Kidney glomerular epithelial cell (primary cell): ENCODE measurements at regions not wholly inside any gene's neighbourhood (a gene's known extent, or its start where the extent isn't known, plus 50 kb on each side); places are given as distances from the start of the nearest gene placed in this dataset.
A peak's percentile ranks its signal among the peaks of the same experiment; 100 is the strongest.
"Not testable (repeated sequence)": the region's sequence is repeated elsewhere in the genome, so short reads cannot be mapped to it uniquely, and the experiment has no call there.

Source experiments
- DNase-seq: peaks from one replicate; lab custom pipeline; 2025; lab: John Stamatoyannopoulos, UW

DNA sequence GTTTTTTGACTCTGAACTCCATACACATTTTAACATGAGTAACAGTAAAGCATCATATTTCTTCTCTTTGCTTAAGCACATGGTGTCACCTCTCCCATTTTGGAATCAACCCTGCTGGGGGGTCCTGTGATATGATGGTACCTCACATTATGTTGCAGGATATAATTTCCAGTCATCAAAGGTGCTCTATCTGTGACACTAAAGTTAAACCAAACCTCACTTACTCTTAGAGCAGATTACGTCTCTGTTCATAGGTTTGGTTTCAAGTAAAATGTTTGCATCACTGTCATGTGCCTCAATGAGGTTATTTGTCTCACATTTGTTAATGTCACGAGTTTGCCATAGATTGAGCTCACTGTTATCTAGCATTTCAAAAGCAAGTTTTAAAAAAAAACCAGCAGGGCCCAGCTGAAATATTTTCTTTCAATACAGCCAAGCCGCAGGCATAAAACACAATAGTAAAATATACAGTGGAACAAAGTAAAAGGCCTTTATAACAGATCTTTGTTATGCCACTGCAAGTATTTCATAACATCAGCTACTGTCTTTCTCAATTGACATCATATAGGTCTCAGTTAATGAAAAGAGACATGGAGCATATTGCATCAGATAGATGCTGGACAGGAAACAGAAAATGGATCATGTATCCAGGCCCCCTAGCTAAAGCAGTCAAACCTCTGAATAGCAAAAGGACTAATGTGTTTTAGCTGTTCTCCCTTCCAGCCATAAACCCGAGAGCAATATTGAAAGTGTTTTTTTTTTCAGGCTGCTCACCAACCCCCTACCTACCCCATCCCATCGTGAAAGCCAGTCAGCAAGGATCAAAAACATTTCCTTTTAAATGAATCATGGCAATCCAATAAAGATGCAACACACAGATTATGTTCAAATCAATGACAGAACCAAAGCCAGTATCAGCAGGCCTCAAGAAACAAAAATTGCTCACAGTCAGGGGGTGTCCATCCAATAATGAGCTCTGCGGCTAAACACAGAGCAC lies 182.1 kb upstream of the ITGA1 start:
- DNase-seq, result no peak

DNA sequence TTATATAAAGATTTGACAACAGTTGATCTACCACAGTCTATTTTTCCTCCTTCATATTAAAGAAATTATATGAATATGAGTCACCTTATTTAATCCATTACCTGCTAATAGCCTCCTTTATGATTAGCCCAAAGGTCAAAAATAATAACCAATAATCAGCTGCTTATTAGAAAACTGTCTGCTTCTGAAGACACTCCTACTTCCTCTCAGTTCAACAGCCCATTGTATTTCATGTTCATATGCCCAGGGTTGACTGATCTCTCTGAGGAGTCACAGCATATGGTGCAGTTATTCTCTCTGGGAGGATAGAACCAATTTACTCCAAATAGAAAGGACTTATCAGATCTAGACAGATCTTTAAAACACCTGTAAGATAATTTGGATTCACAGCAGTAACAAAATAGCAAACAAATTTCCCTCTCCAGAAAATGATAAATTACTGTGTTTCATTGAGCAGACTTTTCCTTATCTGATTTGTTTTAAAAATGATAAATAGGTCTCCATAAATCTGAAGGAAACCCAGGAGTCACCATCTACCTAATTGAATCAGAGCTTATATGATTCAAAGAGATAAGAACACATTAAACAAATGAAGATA lies 180.4 kb upstream of the ITGA1 start:
- no peak for DNase-seq

DNA sequence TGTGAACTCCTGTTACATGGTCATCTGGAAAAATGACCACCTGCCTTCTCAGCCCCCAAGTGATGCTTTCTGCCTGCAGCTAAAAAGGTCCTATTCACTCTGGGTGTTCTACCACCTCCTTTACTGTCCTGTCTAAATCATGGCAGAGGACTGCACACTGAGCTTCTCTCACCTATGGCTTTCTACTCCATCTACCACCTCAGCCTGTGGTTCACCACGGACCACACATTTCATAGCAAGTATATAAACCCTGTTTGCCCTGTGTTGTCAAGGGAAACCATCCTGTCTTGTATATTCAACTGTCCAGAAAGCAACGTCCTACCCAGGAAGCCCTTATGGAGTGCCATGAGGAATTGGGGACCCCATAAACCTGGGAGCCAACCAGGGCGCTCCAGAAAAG lies 167.4 kb upstream of the ITGA1 start:
- DNase-seq, result no peak

DNA sequence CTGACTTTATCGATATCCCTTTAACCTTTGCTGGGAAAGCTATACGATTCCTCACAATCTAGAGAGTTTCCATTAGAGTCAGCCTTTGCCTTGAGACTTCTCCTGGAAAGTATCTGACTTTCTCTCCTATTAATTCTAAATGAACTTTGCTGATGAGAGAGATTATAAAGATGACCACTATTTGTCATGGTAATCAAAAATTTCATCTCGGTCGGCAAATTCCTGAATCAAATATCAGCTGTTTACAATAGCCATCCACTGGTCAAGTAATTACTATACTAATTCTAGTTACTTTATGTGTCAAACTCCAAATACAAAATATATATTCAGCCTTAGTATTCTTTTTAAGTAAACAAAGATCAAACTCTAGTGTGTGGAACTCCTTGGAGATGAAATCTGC lies 164.4 kb upstream of the ITGA1 start:
- no peak for DNase-seq

DNA sequence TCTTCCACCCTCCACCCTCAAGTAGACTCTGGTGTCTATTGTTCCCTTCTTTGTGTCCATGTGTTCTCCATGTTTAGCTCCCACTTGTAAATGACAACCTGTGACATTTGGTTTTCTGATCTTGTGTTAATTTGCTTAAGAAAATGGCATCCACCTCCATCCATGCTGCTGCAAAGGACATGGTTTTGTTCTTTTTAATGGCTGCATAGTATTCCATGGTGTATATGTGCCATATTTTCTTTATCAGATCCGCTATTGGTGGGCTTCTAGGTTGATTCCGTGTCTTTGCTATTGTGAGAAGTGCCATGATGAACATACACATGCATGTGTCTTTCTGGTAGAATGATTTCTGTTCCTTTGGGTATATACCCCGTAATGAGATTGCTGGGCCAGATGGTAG lies 163.4 kb upstream of the ITGA1 start:
- no peak for DNase-seq

DNA sequence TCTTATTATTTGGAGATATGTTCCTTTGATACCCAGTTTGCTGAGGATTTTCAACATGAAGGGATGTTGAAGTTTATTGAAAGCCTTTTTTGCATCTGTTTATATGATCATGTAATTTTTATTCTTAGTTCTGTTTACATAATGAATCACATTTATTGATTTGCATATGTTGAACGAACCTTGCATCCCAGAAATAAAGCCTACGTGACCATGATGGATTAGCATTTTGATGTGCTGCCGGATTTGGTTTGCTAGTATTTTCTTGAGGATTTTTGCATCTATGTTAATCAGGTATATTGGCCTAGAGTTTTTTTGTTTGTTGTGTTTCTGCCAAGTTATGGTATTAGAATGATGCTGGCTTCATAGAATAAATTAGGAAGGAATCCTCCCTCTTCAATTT lies 161.4 kb upstream of the ITGA1 start:
- no peak for DNase-seq

DNA sequence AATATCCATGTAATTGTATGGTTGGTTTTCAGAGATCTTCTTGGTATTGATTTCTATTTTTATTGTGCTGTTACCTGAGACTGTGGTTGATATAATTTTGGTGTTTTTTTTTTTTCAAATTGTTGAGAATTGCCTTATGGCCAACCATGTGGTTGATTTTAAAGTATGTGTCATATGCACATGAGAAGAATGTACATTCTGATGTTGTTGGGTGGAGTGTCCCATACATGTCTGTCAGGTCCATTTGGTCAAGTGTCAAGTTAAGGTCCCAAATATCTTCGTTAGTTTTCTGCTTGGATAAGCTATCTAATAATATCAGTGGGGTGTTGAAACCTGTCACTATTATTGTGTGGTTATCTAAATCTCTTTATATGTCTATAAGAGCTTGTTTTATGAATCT lies 160.0 kb upstream of the ITGA1 start:
- DNase-seq, result no peak

DNA sequence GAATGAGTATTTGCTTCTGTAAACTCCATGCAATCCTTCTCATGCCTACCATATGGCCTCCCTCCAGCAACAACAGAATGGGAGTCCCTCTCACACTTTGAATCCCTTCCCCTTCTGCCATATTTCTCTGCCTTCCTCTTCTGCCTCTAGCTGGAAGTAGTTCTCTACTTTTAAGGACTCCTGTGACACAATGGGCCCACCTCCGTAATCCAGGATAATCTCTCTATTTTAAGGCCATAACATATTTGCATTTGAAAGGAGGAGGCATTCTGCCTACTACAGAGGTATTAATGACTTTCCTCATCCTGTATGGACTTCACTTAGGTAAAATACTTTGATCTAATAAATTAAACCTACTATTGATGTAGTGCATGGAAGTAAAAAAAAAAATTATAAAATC lies 155.4 kb upstream of the ITGA1 start:
- DNase-seq, result no peak

DNA sequence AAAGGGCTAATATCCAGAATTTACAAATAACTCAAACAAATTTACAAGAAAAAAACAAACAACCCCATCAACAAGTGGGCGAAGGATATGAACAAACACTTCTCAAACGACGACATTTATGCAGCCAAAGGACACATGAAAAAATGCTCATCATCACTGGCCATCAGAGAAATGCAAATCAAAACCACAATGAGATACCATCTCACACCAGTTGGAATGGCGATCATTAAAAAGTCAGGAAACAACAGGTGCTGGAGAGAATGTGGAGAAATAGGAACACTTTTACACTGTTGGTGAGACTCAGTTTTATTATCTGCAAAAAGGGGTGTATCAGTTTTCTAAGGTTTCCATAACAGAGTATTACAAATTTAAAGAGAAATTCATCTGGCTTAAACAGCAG lies 153.5 kb upstream of the ITGA1 start:
- not testable (repeated sequence) for DNase-seq

DNA sequence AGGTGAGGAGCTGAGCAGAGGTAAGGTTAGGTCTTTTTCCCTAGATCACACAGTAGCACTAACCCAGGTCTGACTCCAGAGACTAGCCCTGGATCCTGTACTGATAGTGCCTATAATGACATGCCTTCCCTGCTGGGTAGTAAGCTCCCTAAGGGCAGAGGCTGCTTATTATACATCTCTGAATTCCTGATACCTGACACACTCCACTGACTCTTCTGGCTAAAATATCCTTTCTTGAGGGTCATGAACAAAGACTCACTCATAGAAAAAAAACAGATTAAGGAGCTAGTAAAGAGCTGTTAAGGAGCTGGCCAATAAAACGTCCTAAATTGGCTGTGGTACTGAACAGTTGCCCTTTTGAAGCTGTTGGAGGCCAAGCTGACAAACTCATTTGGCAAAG lies 149.0 kb upstream of the ITGA1 start:
- DNase-seq, result no peak

DNA sequence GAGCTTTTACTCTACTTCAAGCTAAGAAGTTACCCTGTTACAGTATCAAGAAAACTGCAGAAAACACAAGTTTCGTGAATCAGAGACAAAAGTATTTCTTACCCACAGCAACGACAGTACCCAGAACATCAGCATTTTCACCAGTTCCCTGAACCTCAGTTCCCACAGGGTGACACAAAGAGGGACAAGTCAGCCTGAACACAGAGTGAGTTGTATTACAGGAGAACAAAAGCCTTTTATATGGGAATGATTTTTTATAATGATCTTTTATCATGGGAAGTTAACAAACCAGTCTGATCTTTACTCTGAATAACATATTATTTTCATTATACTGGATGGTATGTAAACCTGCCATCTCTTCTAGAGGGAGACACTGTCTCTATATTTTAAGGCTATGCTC lies 139.0 kb upstream of the ITGA1 start:
- DNase-seq, result no peak

DNA sequence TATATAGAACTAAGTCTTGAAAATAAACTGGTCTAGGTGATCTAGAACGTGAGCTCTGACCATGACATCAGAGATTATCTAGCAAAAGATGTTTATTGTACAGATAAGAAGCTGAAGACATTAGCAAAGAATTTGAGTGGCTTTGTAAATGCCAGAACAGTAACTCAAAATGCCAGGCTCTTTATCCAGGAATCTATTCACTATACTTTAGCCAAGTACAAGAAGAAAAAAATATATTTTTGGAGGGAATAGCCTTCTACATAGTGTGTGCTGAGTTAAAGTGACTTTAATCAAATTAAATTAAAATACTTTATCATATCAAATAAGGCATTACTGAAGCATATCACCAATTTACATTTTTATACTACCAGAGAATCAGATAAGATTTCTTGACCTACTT lies 132.6 kb upstream of the ITGA1 start:
- no peak for DNase-seq

DNA sequence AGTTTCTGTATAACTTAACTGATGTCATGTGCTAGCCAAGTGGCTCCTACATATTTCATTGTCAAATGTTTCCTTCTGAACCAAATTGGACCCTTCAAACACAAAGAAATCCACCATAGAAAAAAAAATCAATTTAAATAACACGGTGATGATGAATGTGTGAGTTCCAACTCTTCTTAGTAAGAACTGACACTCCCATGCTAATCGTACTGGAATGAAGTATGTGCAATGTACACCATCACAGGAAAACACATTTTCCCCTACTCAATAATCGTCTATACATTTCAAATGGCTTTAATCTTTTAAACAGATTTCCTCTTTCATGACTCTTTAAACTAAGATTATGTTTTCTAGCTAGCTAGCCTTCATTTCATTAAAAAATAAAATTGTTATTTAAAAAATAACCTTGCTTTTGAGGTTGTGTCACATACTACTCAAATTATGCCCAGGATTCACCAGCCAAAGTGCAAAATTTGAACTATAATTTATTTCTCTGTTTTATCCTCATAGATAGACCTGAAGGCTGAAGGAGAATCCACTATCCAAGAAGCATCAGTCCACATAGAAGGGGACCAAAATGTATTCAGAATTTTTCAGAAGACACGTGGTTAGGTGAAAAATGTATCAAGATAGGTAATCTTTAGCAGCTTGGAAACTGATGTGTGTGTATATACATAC lies 131.0 kb upstream of the ITGA1 start:
- no peak for DNase-seq

DNA sequence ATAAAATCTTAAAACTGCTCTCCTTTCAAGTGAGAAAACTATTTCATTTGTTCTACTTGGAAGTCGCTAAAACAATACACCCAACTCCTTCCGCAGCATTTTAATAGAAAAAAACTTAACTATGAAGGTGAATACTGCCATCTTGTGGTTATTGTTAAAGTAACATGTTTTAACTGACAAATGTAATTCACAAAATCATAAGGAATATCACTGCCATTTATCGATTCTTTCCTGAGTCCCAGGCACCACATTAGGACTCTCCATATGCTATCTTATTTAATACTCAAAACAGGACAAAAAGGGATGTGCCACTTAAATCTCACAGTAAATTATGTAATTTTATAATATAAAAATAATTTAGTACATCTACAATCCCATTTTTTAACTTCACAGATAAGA lies 130.5 kb upstream of the ITGA1 start:
- DNase-seq, result peak; percentile 56

DNA sequence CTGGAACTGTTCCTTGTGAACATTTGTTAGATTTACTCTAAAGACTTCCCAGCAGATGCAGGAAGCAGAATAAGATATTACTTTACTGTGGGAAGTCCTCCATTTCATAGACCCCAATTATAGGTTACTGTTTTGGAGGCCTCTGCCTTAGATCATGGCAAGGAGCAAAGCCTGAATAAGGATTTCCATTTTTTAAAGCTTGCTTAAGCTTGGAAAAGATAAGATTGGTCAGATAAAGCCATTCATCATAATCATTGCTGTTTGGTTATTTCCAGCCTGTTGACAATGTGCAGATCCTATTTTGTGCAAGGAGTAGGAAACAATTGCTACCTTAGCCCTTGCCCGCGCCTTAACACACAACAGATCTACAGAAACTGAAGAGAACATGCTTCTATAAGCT lies 129.5 kb upstream of the ITGA1 start:
- DNase-seq, result no peak

DNA sequence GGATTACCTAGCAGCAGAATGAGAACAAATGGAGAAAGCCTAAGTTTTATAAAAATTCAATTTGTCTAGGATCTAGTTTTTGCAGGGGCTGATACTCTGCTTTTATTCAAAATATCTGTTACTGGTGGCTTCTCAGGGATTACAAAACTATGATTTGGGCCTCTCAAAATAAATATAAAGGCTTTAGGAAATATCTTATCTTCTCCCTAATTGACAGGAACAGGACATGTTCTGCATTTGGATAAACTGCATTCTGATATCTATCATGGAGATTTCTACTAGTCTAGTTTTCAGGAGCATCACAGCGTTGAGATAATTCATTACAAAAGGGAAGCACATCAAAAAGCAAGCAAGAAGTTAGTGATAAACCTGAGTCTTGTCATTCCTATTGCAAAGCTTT lies 127.1 kb upstream of the ITGA1 start:
- no peak for DNase-seq

DNA sequence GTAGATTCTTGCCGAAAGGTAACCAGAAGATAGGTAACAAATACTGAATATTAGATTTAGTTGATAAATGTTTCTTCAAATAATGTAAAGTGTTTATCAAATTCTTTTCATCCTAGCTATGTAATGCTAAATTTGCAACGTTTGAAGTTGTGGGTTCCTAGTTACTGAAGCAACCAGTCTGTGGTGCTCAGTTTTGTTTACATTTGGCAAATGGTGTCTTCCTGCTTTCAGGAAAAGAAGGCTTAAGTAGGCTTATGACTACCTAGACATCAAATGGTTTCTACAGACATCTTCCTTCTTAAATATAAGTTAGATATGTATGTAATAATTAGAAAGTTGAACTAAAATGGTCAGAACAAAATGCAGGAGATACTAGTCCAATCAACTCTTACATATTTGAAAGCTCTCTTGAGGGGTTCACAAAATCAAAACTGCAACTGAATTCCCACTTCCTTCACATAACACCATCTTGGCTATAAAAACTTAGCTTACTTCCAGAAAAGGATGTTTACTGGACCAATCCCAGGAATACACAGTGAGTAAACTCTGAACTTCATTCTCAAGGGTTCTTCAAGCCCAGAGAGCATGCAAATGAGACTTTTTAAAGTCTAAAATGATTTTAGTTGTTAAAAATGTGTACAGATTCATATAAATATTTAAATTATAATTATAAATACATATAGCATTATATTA lies 125.7 kb upstream of the ITGA1 start:
- no peak for DNase-seq

DNA sequence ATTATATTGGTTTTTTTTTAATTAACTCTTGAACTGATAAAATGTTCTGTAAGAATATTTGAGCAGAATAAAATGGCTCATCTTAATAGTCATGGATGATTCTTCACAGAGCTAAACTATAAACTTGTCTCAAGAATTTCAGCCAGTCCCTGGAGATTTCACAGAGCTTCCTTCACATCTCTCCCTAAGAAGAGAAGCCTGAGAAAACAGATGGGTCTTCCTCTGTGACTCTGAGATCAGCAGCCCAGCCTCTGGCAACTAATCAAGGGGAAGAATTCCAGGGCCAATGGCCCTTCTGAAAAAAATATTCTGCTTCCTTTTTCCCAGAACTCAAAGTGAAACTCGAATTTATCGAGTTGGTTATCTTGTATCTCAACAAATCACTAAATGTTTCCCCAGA lies 122.2 kb upstream of the ITGA1 start:
- no peak for DNase-seq

DNA sequence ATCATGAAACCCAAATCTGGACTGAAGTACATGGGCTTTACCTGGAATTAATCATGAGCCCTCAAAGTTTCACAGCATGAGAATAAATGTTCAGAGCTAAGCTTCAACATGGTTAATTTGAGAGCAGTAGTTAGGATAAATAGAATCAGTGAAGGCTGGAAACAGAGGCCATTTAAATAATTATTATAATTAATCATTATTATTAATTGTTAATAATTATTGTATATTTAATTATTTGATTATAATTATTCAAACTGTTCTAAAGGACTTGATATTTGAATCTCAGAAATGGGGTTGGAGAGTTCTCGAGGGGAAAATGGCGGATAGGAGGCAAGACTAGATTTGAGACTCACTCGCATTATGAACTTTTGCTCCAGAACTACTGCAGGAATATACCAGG lies 119.6 kb upstream of the ITGA1 start:
- DNase-seq, result no peak

DNA sequence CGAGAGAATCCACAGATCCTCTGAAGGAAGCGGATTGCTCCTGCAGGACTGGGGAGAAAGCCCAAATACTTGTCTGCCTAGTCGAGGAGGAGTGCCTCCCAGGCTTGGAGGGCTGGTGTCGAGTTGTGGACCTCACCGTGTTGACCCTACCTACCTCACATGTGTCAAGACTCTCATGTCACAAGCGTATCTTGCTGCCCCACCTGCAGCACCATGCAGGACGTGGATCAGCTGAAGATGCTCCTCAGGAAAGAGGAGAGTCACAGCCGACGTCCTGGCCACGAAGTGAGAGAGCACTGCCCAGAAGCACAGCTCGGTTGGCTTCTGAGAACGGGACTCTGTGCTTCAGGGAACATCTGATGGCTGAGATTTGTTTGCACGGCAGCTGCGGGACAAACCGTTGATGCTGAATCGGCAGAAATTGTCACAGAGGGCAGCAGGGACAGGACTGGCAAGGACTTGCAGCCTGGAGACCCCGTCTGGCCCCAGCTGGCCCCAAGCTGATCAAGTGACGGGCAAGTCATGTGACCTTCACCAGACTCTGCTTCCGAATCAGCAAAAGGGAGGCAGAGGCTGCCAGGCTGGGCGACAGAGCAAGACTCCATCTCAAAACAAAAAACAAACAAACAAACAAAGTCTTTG lies 119.1 kb upstream of the ITGA1 start:
- no peak for DNase-seq

DNA sequence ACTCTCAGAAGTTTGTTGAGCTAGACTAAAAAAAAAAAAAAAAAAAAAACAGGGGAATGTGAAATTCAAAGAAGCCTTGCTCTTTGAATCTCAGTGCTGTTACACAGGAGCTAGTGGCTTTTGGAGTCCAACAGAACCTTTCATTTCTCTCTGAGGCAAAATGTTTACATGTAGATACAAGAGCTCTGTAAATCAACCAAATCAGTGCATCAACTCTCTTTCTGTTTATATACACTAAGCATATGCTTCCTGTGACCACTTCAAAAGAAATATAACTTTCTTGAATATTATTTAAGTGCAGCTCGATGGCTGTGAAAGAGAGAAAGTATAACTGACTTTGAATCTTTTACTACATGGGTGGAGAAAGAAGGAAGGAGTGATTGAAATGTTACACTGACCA lies 115.3 kb upstream of the ITGA1 start:
- DNase-seq, result no peak

DNA sequence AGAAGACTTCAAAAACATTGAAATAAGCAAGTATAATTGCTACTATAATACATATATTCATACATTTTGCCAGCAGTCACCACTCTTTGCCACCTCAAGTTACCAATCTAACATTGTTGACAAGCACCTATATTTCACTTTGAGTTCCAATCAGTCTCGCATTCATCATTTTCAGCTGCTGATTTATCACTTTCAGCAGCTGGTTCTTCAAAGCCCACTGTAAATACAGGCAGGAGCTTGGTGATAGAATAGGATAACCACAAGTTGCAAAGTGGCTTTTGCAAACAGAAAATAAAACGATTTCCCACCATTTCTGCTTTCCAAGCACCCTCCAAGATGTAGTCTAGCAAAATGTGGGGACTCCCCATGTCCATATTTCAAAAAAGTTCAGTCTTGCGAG lies 114.2 kb upstream of the ITGA1 start:
- no peak for DNase-seq
